RWPE2 (cell line): ENCODE measurements at regions not wholly inside any gene's neighbourhood (a gene's known extent, or its start where the extent isn't known, plus 50 kb on each side); places are given as distances from the start of the nearest gene placed in this dataset.
"Not testable (repeated sequence)": the region's sequence is repeated elsewhere in the genome, so short reads cannot be mapped to it uniquely, and the experiment has no call there.

Experiments used
- ATAC-seq: fragments of 200-7000 bp; cut with Tn5 transposase; 3 replicates; pipeline ENCODE4 v1.9.1; 2021; ENCODE audit warnings: low read depth
- DNase-seq: peaks from one replicate; pipeline ENCODE4 v3.0.0-alpha.2; 2020; ENCODE audit warnings: low spot score
- H3K27ac ChIP-seq: fragments of 450-650 bp; 2 replicates; pipeline ENCODE4 v1.5.1; 2017; ENCODE audit warnings: mild to moderate bottlenecking; ENCODE audit not compliant: poor library complexity, severe bottlenecking
- H3K27me3 ChIP-seq: fragments of 250-450 bp; sonication (Bioruptor Pico); 2 replicates; pipeline ENCODE4 v1.5.1; 2021; ENCODE audit warnings: mild to moderate bottlenecking, moderate library complexity; ENCODE audit not compliant: insufficient read depth, poor library complexity, severe bottlenecking
- H3K36me3 ChIP-seq: fragments of 250-450 bp; sonication (Bioruptor Pico); 2 replicates; pipeline ENCODE4 v1.5.1; 2020; ENCODE audit warnings: low read depth, mild to moderate bottlenecking, moderate library complexity
- H3K4me1 ChIP-seq: fragments of 250-450 bp; sonication (Bioruptor Pico); 2 replicates; pipeline ENCODE4 v1.5.1; 2021; ENCODE audit warnings: mild to moderate bottlenecking, moderate library complexity; ENCODE audit not compliant: insufficient read depth, poor library complexity, severe bottlenecking
- H3K4me3 ChIP-seq: fragments of 250-450 bp; sonication (Bioruptor Pico); 2 replicates; pipeline ENCODE4 v1.5.1; 2021; ENCODE audit warnings: mild to moderate bottlenecking, moderate library complexity; ENCODE audit not compliant: severe bottlenecking
- H3K9me3 ChIP-seq: fragments of 250-450 bp; sonication (Bioruptor Pico); 2 replicates; pipeline ENCODE4 v1.5.1; 2021; ENCODE audit warnings: mild to moderate bottlenecking, moderate library complexity; ENCODE audit not compliant: severe bottlenecking

DNA sequence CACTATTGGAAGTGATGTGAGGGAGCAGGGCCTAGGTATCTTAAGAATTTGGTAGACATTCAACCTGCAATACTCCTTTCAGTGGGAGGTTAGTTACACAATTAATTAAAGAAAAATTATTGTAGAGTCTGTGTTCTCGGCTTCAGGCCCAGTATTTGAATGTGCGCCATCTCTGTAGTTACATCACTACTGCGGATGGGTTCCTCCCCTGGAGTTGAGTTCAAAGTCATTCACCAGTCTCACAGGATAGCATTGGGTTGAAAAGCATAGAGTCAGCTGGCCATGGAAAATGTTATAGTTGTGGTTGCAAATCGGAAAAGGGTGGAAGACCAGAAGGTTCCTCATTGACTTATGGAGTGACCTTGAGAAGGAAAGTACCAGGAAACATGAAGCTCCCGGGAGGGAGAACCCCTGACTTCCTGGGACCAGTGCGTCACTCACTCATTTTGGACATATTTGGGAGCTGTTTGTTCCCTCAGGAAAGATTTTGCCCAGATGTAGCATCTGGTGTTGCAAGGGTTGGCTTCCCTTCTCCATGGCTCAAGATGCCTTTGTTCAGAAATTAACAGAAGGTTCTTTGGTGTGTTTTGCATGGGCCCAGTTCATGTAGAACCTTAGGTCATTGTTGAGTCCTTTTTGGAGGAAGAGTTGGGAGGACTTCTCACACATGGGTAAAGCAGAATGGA, 111.8 kb downstream of the SRGAP2 start:
- not testable (repeated sequence) for H3K4me3 ChIP-seq, ATAC-seq, DNase-seq, H3K27me3 ChIP-seq, H3K36me3 ChIP-seq, H3K4me1 ChIP-seq, H3K9me3 ChIP-seq, H3K27ac ChIP-seq

DNA sequence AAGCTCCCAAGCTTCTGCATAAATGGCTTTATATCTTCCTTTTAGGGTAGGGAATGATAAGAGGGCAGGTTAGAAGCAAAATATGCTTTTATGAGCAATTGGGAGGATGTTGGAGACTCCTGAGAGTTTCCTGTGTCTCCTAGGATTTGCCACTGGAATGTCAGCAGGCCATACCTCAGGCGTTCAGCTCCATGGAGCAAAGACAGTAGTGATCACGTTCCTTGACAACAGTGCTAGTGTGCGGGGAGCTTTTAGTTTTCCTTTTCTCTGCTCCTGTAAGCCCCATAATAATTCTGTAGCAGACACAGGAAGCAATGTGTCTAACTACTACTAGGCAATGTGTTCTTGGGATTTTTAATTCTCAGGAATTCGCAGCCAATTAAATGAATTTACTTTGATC, 113.6 kb downstream of the SRGAP2 start:
- not testable (repeated sequence) for ATAC-seq, H3K4me3 ChIP-seq, H3K27ac ChIP-seq, H3K27me3 ChIP-seq, H3K36me3 ChIP-seq, H3K4me1 ChIP-seq, H3K9me3 ChIP-seq, DNase-seq

DNA sequence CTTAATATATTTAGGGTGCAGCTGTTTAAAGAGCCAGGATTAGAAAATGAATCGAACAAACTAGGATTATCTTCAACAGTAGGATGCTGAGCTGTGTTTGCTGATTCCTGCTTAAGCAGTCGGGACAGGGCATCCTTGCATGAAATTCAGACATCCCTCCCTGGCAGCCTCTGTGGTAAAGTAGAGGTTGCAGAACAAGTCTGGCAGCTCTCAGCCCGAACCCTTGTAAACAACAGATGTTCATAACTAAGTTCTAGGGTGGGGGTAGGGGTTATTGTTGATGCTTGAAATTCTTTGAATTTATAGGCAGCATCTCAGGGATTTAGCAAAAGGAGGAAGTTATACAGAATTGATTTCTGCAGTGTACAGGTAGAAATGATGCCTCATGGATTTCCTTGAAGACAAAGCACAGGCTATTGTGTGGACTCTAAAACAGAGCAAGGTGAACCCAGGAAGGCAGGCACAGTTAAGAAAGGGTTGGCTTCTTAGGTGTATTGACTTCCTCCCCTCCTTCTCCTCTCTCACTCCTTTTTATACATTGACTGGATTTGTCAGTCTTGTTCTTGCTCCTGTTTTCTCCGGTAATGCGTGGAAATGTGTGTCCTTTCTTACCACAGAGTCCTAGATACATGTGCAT, 114.7 kb downstream of the SRGAP2 start:
- not testable (repeated sequence) for H3K27me3 ChIP-seq, H3K4me3 ChIP-seq, H3K27ac ChIP-seq, H3K36me3 ChIP-seq, DNase-seq, H3K4me1 ChIP-seq, H3K9me3 ChIP-seq
- ATAC-seq = peak; percentile 82

DNA sequence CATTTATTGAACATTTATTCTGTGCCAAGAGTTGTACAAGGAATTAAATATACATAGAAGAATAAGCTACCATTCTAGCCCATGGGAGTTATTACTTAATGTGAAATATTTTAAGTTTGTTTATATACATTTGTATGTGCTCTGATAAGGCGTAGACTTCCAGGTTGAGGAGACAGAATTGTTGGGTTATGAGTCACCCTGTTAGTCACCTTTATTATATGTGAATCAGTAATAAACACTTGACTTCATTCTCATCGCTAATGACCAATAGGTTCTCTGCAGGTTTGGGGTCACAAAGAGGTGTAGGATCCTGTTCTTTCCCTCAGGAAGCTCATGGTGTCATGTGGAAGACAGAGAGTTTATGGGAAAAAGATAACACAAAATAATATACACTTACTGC, 116.9 kb downstream of the SRGAP2 start:
- not testable (repeated sequence) for H3K9me3 ChIP-seq, H3K36me3 ChIP-seq, H3K27me3 ChIP-seq, DNase-seq, H3K4me3 ChIP-seq, H3K27ac ChIP-seq, H3K4me1 ChIP-seq
- peak; percentile 88 for ATAC-seq

DNA sequence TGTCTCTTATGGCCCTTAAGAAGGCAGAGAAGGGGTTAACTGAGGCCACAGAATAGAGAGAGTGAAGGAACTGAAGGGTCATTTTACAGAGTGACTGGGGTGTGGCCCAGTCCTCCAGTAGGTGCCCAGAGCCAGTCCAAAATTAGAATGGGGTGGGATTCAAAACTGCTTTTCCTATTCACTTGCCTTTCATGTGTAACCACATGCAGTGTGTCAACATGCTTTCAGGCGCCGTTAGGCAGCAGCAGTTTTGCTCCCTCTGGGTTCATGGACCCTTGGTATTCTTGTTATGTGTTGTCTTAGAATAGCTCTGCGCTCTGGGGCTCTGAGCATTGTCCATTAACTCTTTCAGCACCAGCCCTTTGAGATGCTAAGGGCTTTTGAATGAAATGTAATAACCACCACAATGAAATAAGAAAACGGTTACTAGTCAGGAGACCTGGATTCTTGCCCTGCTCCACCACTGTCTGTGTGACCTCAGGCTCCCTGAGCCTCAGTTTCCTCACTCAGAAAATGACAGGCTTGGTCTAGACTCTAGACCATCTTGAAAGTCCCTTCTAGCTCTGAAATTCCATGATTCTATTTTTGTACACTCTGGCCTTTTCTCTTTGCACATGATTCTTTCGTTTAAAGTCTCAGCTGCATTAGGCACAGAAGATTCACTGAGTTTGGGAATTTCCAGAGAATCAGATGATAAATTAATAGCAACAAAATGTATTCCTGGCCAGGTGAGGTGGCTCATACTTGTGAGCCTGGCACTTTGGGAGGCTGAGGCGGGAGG, 123.0 kb downstream of the SRGAP2 start:
- H3K4me3 ChIP-seq, H3K27ac ChIP-seq, ATAC-seq, H3K9me3 ChIP-seq, H3K36me3 ChIP-seq, H3K27me3 ChIP-seq, DNase-seq, H3K4me1 ChIP-seq: not testable (repeated sequence)

DNA sequence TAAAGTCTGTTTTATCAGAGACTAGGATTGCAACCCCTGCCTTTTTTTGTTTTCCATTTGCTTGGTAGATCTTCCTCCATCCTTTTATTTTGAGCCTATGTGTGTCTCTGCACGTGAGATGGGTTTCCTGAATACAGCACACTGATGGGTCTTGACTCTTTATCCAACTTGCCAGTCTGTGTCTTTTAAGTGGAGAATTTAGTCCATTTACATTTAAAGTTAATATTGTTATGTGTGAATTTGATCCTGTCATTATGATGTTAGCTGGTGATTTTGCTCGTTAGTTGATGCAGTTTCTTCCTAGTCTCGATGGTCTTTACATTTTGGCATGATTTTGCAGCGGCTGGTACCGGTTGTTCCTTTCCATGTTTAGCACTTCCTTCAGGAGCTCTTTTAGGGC, 128.3 kb downstream of the SRGAP2 start:
- not testable (repeated sequence) for DNase-seq, H3K9me3 ChIP-seq, H3K36me3 ChIP-seq, H3K4me3 ChIP-seq, H3K27ac ChIP-seq, ATAC-seq, H3K4me1 ChIP-seq, H3K27me3 ChIP-seq

DNA sequence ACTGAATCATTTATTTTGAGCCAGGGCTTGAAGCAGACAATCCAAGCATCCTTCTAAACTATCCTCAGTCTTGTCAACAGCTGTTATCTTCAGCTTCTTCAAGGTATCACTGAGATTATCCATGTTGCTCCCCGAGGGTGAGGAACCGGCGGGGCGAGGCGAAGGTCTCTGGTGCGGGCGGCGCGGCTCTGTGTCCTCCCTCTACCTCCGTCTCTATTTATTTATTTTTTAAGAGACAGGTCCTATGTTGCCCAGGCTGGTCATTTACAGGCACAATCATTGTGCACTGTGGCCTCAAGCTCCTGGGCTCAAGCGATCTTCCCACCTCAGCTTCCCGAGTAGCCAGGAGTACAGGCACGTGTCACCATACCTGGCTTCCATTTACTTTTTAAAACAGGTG, 130.0 kb downstream of the SRGAP2 start:
- not testable (repeated sequence) for H3K27me3 ChIP-seq, ATAC-seq, H3K27ac ChIP-seq, H3K4me1 ChIP-seq, H3K4me3 ChIP-seq, DNase-seq, H3K9me3 ChIP-seq, H3K36me3 ChIP-seq

DNA sequence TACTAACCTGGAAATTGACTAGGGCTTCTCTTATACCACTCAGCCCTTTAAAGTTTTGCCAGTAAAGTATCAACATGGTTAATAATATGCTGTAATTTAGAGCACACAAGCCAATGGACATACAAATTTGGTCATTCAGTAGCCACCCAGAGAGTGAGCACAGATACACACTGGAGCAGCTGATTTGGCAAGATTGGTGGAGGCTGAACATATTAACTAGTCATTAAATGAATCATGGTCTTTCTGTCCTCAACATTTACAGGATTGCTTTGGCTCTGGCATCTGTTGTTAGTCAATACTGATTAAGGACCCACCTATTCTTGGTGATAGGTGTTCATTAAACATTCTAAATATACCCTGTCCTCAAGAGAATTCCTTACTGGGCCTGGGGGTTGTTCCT, 130.6 kb downstream of the SRGAP2 start:
- not testable (repeated sequence) for H3K27ac ChIP-seq, H3K4me3 ChIP-seq, H3K27me3 ChIP-seq, DNase-seq, H3K36me3 ChIP-seq, H3K9me3 ChIP-seq, H3K4me1 ChIP-seq
- ATAC-seq = peak; percentile 58; the same call in 1 of the 3 replicates

DNA sequence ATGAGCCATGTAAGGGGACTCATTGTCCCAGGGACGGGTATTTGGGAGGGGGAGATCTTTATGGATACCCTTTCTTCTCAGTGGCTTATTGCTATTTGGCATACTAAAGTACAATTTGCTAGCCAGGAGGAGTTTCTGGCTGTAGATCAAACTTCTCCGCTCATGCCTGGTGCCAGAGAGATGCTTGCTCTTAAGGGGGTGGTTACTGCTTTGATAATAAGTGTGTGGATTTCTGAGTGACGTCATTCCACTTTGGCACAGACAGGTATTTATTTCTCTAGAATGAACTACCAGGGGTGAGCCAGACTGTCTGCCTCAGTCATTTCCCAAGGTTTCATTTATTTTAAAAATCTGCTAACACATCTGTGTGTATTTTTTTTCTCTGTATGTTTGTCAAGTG, 131.1 kb downstream of the SRGAP2 start:
- not testable (repeated sequence) for H3K4me1 ChIP-seq, DNase-seq, H3K27me3 ChIP-seq, ATAC-seq, H3K27ac ChIP-seq, H3K36me3 ChIP-seq, H3K9me3 ChIP-seq, H3K4me3 ChIP-seq

DNA sequence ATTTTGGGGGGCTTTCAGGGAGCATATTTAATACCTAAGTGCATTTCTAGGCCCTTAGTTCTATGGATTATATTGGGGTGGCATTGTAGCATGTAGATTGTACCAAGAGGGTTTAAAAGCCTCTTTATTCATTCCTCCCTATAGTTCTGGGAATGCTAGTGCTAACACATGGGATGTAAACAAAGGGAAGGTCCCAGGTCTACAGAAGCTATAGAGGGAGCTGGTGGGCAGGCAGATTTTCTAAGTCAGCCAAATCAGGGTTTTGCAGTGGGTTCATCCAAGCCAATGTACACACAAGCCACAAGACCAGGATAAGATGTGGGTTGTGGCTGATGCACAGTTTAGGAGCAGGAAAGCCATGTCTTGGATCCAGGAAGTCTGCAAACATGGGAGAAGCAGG, 131.8 kb downstream of the SRGAP2 start:
- H3K27me3 ChIP-seq, H3K9me3 ChIP-seq, DNase-seq, ATAC-seq, H3K4me1 ChIP-seq, H3K4me3 ChIP-seq, H3K27ac ChIP-seq, H3K36me3 ChIP-seq: not testable (repeated sequence)
